ENCODE measurements at regions not wholly inside any gene's neighbourhood (a gene's known extent, or its start where the extent isn't known, plus 50 kb on each side); places are given as distances from the start of the nearest gene placed in this dataset.
"Not testable (repeated sequence)": the region's sequence is repeated elsewhere in the genome, so short reads cannot be mapped to it uniquely, and the experiment has no call there.

DNA sequence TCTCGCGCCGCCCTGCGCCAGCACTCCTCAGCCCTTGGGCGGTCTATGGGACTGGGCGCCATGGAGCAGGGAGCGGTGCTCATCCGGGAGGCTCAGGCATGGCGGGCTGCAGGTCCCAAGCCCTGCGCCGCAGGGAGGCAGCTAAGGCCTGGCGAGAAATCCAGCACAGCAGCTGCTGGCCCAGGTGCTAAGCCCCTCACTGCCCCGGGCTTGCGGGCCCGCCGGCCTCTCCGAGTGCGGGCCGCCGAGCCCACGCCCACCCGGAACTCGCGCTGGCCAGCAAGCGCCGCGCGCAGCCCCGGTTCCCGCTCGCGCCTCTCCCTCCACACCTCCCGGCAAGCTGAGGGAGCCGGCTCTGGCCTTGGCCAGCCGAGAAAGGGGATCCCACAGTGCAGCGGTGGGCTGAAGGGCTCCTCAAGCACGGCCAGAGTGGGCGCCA is 1517.2 kb downstream of the GRIK2 start:
- TF ChIP-seq, protein P1, sequence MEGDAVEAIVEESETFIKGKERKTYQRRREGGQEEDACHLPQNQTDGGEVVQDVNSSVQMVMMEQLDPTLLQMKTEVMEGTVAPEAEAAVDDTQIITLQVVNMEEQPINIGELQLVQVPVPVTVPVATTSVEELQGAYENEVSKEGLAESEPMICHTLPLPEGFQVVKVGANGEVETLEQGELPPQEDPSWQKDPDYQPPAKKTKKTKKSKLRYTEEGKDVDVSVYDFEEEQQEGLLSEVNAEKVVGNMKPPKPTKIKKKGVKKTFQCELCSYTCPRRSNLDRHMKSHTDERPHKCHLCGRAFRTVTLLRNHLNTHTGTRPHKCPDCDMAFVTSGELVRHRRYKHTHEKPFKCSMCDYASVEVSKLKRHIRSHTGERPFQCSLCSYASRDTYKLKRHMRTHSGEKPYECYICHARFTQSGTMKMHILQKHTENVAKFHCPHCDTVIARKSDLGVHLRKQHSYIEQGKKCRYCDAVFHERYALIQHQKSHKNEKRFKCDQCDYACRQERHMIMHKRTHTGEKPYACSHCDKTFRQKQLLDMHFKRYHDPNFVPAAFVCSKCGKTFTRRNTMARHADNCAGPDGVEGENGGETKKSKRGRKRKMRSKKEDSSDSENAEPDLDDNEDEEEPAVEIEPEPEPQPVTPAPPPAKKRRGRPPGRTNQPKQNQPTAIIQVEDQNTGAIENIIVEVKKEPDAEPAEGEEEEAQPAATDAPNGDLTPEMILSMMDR (IDR thresholded peaks at IDR 0.05) = not testable (repeated sequence)
- not testable (repeated sequence) for TF ChIP-seq POLR2AphosphoS5 (IDR thresholded peaks at IDR 0.05)
